ENCODE measurements at regions not wholly inside any gene's neighbourhood (a gene's known extent, or its start where the extent isn't known, plus 50 kb on each side); places are given as distances from the start of the nearest gene placed in this dataset.
"Not testable (repeated sequence)": the region's sequence is repeated elsewhere in the genome, so short reads cannot be mapped to it uniquely, and the experiment has no call there.

- DNase-seq = no peak
Measured at GRCh38 chr21:28391938-28392849, 600.5 kb downstream of the LTN1 start.

- peak; percentile 12 for DNase-seq
Measured at GRCh38 chr21:28387220-28387619, 605.5 kb downstream of the LTN1 start.

GRCh38 chr21:28385845-28386244 is 606.8 kb downstream of the LTN1 start:
- DNase-seq = no peak

GRCh38 chr21:28381000-28381745 is 611.5 kb downstream of the LTN1 start:
- not testable (repeated sequence) for DNase-seq

GRCh38 chr21:28380241-28380640 is 612.4 kb downstream of the LTN1 start:
- no peak for DNase-seq

GRCh38 chr21:28378026-28378425 is 614.7 kb downstream of the LTN1 start:
- DNase-seq = no peak

- no peak for DNase-seq
Measured at GRCh38 chr21:28375708-28376385, 616.8 kb downstream of the LTN1 start.

- DNase-seq = no peak
Measured at GRCh38 chr21:28374881-28375280, 617.8 kb downstream of the LTN1 start.

- no peak for DNase-seq
Measured at GRCh38 chr21:28371713-28372112, 621.0 kb downstream of the LTN1 start.

- DNase-seq = no peak
Measured at GRCh38 chr21:28359300-28359699, 633.4 kb downstream of the LTN1 start.

- no peak for DNase-seq
Measured at GRCh38 chr21:28358702-28359101, 634.0 kb downstream of the LTN1 start.

GRCh38 chr21:28358170-28358569 is 634.5 kb downstream of the LTN1 start:
- no peak for DNase-seq

- DNase-seq = no peak
Measured at GRCh38 chr21:28357743-28358142, 634.9 kb downstream of the LTN1 start.

- DNase-seq = no peak
Measured at GRCh38 chr21:28356422-28356821, 636.3 kb downstream of the LTN1 start.

- no peak for DNase-seq
Measured at GRCh38 chr21:28345934-28346333, 646.7 kb downstream of the LTN1 start.

- no peak for DNase-seq
Measured at GRCh38 chr21:28344985-28345384, 647.7 kb downstream of the LTN1 start.

GRCh38 chr21:28342212-28342810 is 650.4 kb downstream of the LTN1 start:
- no peak for DNase-seq

- DNase-seq = no peak
Measured at GRCh38 chr21:28339403-28339802, 653.3 kb downstream of the LTN1 start.

GRCh38 chr21:28338701-28339305 is 653.9 kb downstream of the LTN1 start:
- DNase-seq = no peak

GRCh38 chr21:28337315-28337714 is 655.4 kb downstream of the LTN1 start:
- peak; percentile 34 for DNase-seq

GRCh38 chr21:28336314-28336713 is 656.4 kb downstream of the LTN1 start:
- peak; percentile 60 for DNase-seq

- no peak for DNase-seq
Measured at GRCh38 chr21:28334407-28334806, 658.3 kb downstream of the LTN1 start.
